SKM-1 (cell line): ENCODE measurements at regions not wholly inside any gene's neighbourhood (a gene's known extent, or its start where the extent isn't known, plus 50 kb on each side); places are given as distances from the start of the nearest gene placed in this dataset.

Source experiments
- DNase-seq: peaks from one replicate; lab custom pipeline; 2025; ENCODE audit not compliant: unreplicated experiment; lab: John Stamatoyannopoulos, UW

DNA sequence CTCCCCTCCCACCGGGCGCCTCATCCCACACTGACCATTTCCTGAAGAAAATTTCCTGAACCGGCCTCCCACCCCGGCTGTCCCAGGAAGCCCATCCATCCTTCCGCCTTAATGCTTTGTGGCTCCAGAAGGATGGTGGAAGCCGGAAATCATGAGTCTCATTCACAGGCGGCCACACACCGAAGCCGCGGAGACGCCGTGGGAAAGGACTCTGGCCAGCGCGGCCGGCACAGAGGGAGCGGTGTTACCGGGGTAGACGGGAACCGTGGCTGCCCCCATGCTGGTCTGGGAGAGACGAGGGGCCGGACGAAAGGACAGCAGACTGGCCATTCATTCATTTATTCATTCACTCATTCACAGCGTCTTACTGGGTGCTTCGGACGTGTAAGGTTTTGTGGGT, 326.8 kb downstream of the SEC14L1 start:
- no peak for DNase-seq

DNA sequence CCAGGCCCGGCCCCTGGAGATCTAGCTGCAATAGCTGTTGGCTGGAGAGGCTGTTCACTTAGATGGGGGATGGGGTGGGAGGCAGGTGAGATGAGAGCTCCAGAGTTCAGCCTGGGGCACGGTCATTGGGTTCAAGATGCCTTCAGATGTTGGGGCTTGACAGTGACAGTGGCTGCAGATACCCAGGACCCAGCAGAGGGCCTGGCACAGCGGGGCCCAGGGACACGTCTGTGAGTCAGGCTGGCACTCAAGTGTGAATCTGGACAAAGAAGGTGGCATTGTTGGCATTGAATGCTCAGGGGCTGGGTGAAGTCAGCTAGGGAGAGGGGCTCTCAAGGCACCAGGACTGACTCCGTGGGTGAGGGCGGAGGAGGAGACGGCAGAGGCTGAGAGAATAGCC, 328.1 kb downstream of the SEC14L1 start:
- no peak for DNase-seq

DNA sequence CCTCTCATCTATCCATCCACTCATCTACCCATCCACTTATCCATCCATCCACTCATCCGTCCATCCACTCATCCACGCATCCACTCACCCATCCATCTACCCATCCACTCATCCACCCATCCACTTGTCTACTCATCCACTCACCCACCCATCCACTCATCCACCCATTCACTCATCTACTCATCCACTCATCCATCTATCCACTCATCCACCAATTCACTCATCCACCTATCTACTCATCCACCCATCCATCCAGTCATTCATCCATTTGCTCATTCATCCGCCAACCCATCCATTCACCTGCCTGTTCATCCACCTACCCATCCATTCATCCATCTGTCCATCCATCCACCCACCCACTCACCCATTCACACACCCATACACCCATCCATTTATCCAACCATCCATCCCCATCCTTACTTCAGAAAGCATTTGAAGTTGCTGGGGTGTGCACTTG, 329.6 kb downstream of the SEC14L1 start:
- DNase-seq: no peak

DNA sequence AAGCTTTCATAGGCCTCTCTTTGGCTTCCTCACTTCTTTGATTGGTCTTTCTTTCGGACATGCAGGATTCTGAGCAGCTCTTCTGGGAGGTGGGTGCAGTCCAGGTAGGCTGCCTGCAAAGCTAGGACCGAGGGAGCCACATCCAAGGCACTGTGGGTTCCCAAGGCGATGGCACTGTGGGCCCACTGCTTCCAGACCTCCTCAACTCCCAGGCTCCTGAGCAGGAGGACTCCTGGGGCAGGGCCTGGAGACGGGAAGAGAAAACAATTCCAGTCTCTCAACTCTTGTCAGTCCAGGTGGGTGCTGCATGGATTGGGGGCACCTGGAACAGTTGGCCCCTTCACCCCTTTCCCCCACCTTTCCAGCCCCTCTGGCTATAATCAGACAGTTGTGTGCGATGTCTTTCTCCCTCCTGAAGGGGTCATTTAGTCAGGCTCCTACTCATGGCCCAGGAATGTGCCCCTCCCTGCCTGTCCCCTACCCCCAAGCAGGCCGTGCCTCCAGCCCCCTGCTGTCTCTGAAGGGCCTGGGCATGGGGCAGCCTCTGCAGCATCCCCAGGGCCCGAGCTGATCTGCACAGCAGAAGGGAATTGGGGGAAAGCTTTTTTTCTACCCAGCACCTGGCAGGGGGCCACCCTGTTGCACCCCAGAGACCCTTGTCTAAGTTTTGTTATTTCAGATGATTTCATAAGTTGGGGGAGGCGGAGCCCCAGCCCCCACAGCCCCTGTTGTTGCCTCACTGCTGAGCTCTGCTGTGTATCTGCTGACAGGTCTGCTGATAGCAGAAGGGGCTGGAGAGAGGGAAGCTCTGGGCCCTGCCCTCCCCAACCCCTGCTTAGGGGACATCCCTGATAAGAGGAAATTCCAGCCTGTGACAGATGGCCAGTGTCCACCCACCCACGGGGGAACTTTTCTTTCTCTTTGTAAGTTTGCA, 330.3 kb downstream of the SEC14L1 start:
- DNase-seq: no peak

DNA sequence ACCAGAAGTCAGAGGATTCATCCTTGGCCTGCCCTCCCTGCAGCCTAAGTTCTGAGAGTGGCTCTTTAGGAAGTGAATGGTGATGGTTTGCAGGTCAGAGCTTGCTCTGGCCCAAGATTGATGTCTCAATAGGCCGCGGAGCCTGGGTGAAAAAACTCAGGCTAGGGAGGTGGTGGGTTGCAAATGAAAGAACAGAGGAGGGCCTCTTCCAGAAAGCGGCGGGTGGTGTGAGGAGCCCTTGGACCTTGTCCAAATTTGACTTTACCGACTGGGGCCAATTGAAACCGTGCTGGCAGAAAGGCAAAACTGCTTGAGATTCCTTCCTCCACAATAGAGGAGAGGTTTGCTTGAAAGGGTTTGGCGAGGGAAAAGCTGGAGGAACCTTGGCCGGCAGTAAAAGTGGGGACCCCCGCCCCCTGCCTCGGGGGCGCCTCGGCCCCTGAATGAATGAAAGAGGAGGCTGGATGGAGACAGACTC, 331.3 kb downstream of the SEC14L1 start:
- DNase-seq: peak; percentile 8

DNA sequence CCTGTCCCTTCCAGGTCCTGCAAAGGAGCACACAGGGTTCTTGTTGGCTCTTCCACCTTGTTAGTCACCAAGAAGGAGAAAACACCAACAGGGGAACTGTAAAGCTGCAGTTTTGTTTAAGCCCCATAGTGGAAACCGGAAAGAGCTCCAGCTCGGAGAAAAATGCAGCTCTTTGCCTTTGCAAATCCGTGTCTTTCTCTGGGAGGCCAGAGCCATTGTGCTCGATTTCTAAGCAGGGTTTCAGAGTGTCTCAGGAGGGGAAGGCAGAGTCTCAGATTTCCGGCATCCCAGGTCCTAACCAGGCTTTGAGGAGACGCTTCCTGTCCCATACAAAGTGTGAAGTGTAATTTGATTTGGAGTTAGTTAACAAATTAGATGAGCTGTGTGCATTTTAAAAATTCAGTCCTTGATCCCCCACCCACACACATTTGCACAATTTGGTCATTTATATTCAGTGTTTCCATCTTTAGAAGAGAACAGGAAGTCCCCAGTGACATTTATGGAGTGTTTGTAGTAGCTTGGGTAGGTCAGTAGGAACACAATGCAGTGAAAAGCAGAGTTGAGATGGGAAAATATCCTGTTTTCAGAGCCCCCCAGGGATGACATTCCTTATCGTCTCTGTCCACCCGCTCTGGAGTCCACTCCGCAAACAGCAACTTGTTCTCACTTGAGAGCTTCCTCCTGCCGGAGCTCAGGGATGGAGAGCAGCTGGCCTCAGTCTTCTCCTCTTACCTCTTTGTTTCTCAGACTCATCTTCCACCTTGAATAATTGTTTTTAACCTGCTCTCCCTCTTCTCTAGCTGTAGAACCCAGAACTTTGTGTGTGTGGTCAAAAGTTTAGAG, 331.9 kb downstream of the SEC14L1 start:
- DNase-seq: no peak

DNA sequence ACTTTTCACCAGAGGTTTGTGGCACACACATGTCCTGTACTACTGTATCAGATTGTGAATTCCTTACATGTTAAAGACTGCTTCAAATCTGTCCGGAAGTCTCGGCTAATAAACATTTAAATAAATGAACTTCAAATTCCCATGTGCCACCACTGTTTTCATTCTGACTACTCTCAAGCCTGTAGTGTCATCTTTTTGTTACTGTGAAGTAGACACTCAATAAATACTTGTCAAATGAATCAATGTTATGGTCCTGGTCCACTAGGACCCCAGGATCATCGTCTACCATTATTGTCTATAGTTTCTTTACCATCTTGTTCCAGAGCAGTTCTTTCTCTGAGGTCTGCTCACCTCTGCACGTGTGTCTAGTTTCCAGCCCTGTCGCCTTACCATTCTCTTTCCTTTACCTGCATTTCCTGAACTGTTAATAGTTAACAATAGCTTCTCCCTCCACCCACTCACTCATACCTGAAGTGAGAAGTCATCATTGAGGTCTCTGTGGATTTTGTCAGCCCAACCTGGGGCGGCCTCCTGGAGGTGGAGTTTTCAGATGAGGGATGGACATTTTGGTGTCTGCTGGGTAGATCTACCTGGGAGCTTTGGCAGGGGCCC, 333.0 kb downstream of the SEC14L1 start:
- no peak for DNase-seq

DNA sequence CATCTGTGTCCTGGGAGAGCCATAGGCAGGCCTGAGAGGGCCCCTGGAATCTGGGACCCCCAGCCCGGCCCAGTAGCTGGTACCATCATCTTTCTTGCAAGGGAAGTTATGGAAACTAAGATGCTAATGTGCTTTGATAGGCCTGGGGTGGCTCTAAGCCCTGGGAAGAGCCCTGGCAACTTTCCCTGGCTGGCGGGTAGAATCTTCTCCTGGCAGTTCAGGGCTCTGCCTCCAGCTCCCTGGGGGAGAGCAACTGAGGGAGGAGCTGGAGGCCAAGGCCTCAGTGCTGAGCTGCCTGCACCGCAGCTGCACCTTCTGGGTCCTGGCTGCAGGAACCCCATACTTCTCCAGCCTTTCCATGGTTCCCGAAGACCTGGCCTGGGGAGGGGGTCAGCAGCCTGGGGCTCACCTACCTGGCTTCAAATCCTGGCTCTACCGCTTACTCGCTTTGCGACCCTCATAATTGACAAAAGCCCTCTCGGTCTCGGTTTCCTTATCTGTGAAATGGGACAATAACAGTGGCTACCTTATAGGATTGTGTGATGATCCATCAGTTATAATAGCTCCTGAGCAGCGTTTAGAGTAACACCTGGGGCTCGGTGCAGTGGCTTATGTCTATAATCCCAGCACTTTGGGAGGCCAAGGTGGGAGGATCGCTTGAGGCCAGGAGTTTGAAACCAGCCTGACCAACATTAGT, 333.7 kb downstream of the SEC14L1 start:
- DNase-seq: no peak

DNA sequence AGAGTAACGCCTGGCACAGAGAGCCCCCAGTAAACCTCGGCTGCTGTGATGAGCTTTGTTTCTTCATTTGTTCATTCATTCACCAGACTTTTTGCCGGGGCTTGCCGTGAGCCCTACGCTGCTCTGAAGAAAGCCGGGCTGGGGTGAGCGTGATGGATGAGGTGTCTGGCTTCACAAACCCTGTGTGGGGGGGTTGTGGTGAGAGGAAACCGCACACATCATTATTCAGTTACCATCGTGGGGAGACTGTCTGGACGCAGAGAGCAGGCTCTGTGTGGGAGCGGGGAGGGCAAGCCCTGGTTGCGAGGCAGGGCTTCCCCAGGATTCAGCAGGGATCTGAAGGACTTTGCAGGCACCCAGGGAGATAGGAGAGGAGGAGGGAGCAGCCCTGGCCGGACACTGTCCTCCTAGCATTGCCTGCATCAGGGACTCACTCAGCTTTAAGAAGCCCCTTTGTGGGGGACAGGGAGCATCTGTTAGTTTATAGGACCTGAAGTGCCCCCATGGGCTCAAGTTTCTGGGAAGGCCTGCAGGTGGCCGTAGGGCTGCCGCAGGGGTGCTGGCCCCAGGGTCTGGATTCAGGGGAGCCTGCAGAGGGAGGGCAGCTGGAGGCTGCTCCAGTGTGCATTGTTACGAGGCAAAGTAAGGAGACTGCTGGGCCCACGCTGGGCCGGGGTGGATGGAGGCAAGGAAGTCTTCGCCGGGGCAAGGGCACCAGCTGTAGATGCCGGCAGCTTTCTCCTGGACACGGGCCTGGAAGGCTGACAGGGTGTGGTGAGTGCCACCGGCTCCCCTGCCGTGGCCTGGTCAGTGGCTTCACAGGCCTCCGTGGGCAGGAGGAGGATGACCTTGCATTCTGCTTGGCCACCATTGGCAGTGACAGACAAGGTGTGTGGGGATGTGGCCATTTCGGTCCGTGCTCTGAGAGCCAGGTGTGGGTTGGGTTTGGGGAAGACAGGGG, 334.5 kb downstream of the SEC14L1 start:
- no peak for DNase-seq

DNA sequence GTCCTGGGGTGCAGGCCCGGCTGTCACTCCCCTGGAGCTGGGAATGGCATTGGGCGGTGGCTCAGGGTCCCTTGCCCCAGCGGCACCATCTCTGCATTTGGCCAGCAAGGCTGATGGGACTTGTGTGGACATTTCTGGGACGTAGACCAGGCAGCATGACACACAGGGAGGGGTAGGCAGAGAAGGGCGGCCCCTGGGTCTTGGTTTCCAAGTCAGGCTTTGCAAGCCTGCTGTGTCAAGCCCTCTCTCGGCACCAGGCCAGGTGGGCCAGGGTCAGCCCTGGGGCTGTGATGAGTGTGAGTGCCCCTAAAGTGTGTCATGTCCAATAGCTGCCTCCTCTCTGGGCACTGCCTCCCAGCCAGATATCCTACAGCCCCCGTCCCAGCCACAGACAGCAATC, 335.2 kb downstream of the SEC14L1 start:
- DNase-seq: no peak

DNA sequence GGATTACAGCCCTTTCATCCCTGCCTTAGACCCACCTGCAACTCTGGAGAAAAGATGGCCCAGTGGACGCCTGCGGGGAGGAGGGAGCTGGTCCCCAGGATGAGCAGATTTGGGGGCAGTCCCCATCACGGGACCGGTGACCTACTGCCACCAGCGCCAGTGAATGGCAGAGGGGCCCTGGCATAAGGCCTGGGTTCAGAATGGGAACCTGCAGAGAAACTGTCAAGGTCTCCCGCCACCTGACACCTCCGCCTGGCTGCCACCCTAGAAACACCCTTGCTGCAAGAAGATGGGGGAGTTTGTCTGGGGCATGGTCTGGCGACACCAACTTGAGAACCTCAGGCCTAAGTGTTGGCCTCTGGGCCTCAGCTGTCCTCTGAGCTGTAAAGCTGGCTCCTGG, 335.7 kb downstream of the SEC14L1 start:
- DNase-seq: no peak

DNA sequence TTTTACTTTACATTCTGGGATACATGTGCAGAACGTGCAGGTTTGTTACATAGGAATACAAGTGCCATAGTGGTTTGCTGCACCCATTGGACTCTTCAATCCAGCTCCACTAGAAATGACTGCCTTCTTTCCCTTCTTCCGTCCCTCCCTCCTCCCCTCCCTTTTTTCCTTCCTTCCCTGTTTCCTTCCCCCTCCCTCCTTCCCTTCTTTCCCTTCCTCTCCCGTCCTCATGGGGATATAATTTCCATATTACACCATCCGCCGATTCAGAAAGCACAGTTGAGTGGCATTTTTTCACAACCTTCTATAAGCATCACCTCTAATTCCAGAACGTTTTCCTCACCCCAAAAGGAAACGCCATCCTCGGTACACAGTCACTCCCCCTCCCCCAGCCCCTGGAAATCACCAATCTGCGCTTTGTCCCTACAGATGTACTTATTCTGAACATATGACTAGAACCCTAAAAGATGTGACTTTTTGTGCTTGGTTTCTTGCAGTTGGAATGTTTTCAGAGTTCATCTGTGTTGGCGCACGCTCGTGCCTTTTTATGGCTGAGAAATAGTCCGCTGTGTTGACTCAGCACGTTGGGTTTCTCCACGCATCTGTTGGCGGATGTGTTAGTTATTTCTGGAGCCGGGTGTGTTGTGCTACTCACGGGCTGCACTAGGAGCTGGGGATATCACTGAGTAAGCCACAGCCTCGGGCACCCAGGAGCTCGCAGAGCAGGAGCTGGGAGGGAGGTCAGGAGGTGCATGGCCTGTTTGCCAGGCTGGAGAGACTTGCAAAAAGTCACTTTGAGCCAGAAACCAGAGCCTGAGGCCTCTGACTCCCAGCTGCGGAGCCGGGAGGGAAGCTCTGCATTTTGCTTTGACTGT, 336.4 kb downstream of the SEC14L1 start:
- DNase-seq: no peak

DNA sequence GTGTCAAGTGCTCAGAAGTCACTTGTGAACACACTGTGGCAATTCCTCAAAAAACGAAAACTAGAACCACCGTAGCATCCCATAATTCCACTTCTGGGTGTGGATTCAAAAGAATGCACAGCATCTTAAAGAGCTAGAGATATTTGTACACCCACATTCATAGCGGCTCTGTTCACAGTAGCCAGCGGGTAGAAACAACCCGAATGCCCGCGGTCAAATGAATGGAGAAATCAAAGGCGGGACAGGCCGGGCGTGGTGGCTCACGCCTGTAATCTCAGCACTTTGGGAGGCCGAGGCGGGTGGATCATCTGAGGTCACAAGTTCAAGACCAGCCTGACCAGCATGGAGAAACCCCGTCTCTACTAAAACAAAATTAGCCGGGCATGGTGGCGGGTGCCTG, 337.5 kb downstream of the SEC14L1 start:
- DNase-seq: no peak

DNA sequence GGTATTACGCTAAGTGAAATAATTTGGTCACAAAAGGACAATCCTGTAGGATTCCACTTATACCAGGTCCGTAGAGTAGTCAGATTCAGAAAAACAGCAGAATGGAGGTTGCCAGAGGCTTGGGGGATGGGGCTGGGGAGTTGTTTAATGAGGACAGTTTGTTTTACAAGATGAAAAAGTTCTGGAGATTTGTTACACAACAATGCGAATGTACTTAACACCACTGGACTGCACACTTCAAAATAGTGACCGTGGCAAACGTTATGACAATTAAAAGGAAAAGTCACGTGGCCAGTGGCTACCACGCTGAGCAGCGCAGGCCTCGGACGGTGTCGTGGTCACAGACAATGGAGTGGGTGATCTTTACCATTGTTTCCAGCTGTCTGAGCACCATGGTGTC, 338.1 kb downstream of the SEC14L1 start:
- no peak for DNase-seq

DNA sequence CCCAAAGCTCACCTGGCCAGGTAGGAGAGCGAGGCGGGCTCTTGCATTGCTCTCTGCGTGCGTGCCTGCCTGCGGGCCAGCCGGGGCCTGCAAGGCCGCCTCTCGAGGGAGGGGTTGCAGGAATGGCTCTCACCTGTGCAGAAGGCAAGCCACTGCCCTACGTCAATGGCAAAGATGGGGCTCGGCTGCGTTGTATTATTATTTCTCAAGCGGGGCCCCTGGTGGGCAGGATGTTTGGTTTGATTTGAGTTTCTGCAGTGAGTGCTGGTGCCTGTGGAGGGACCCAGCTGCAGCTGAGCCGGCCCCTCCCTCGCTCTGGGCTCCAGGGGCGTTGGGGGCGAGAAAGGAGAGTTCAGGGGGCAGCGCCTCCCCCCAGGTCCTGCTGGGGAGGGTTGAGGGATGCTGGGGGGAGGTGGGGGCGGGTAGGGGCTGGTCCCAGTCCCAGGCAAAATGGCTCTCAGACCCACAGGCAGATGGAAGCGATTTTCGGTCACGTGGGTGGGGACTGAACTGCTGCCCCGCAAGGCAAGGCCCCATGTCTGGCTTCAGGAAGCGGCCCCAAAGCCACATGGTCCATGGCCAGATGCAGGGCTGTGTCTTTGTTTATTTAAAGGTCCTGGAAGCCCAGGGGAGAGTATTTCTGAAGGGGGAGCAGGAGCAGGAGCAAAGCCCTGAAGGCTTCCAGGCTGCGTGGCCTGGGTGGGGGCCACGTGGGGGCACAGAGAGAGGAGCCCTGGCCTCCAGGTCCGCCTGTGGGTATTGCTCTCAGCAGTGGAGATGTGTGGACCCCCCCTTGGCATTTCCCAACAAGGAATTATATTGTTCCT, 338.8 kb downstream of the SEC14L1 start:
- no peak for DNase-seq

DNA sequence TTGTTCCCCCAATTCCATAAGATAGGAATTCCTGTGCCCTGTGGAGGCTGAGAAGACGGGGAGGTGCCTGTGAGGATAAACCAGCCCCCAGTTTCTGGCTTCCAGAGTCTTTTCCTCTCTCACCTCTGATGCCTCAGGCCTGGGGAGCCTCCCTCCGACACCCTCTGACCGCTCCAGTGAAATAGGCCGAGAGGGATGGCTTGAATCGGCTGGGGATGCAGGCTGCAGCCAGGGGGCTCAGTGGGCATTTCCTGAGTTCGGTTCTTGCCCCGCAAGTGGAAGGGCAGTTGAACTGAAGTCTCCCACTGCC, 339.4 kb downstream of the SEC14L1 start:
- DNase-seq: no peak

DNA sequence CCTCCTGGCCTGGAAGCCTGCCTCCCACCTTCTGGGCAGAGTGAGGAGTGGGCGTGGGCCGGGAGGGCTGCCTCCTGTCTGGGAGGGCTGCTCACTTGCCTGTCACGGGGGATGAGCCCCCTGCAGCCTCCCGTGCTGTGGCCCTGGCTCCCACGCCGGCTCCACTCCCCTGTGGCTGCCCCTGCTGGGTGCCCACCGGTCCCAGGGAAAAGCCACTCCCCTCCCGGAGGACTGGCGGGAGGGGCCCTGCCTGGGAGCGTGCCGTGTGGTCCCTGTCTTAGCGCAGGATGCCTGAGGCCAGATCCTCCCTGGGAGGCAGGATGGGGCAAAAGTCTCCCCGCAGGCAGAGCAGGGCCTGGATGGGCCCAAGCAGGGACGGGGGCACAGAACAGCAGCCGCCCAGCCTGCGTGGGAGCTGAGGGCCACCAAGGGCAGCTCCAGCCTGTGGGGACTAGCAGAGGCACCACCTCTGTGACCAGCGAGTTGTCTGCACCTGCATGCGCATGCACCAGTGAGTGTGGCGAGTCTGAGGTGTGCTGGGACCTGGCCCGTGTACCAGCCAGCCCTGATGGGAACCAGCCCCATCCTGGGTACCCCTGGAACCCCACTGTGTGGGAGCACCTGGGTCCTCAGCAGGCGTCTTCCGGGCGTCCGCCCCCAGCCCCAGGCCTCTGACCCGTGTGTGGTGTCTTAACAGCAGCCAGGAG, 339.9 kb downstream of the SEC14L1 start:
- DNase-seq: no peak
